Common myeloid progenitor, CD34-positive (primary cell): ENCODE measurements at regions not wholly inside any gene's neighbourhood (a gene's known extent, or its start where the extent isn't known, plus 50 kb on each side); places are given as distances from the start of the nearest gene placed in this dataset.
A peak's percentile ranks its signal among the peaks of the same experiment; 100 is the strongest.

ENCODE experiments used
- CTCF ChIA-PET: fragments of 350-600 bp; sonication (Branson Sonifier 250); formaldehyde crosslinking; loops from one replicate; lab custom pipeline; 2021; ENCODE audit warnings: antibody characterized with exemption; lab: Charles Lee
- POLR2A ChIA-PET: fragments of 350-600 bp; sonication (Branson Sonifier 250); formaldehyde crosslinking; loops from one replicate; lab custom pipeline; 2021; ENCODE audit warnings: antibody characterized with exemption; lab: Charles Lee
- DNase-seq, 3 donors: peaks; one replicate each; pipeline versions ENCODE4 v3.0.0 to v3.0.0-alpha.2; 2013
- H3K27ac ChIP-seq, 2 experiments: 1 replicate in 1 of 2; 2 replicates in 1 of 2; pipeline ENCODE4 v1.7.0; 2013; ENCODE audit warnings: inconsistent platforms in 2 of 2, low read length in 2 of 2, mild to moderate bottlenecking in 2 of 2, low read depth in 1 of 2, moderate library complexity in 1 of 2; ENCODE audit not compliant: severe bottlenecking in 2 of 2, insufficient read depth in 1 of 2, poor library complexity in 1 of 2
- H3K27me3 ChIP-seq, 5 experiments: replicated peaks in 2 of 5; 1 replicate in 3 of 5; 2 replicates in 2 of 5; pipeline versions ENCODE4 v1.6.1 to v1.7.0; 2013; ENCODE audit warnings: low read length in 4 of 5, mild to moderate bottlenecking in 2 of 5, moderate library complexity in 2 of 5, inconsistent platforms in 1 of 5; ENCODE audit not compliant: insufficient read depth in 5 of 5, control insufficient read depth in 4 of 5
- H3K36me3 ChIP-seq, 4 experiments: 1 replicate in 2 of 4; 2 replicates in 2 of 4; pipeline versions ENCODE4 v1.6.1 to v1.7.0; 2013; ENCODE audit warnings: low read length in 3 of 4, control low read depth in 1 of 4, mild to moderate bottlenecking in 1 of 4; ENCODE audit not compliant: control insufficient read depth in 4 of 4, insufficient read depth in 4 of 4
- H3K4me1 ChIP-seq, 4 experiments: 1 replicate in 3 of 4; 2 replicates in 1 of 4; pipeline versions ENCODE4 v1.6.1 to v1.7.1; 2013; ENCODE audit warnings: low read length in 3 of 4, mild to moderate bottlenecking in 3 of 4, control low read depth in 1 of 4, inconsistent platforms in 1 of 4, moderate library complexity in 1 of 4; ENCODE audit not compliant: control insufficient read depth in 4 of 4, insufficient read depth in 4 of 4; ENCODE audit errors: control extremely low read depth in 1 of 4
- H3K4me3 ChIP-seq, 7 experiments: 1 replicate in 4 of 7; 2 replicates in 3 of 7; pipeline versions ENCODE4 v1.5.1 to v1.7.0; 2013; ENCODE audit warnings: mild to moderate bottlenecking in 7 of 7, low read length in 6 of 7, moderate library complexity in 6 of 7, inconsistent platforms in 2 of 7, low read depth in 2 of 7, control low read depth in 1 of 7; ENCODE audit not compliant: insufficient read depth in 4 of 7, control insufficient read depth in 1 of 7; ENCODE audit errors: extremely low read depth in 1 of 7
- H3K9me3 ChIP-seq, 5 experiments: 1 replicate in 4 of 5; 2 replicates in 1 of 5; pipeline versions ENCODE4 v1.6.1 to v1.7.1; 2013; ENCODE audit warnings: low read length in 4 of 5, mild to moderate bottlenecking in 2 of 5, inconsistent platforms in 1 of 5, low read depth in 1 of 5, moderate library complexity in 1 of 5; ENCODE audit not compliant: control insufficient read depth in 4 of 5, insufficient read depth in 2 of 5; ENCODE audit errors: control extremely low read depth in 1 of 5
- WGBS: methylation state at CpG from one replicate; pipeline ENCODE4 v1.1.5; 2013; ENCODE audit not compliant: insufficient coverage; 5-methylcytosine and 5-hydroxymethylcytosine counted together

GRCh38 chr6:119717942-119718341 lies 368.4 kb upstream of the MAN1A1 start:
- peak in 2 of 3 donors; percentile 33 to 45 for DNase-seq
- no peaks in the 10 kb centered on the region for H3K27me3 ChIP-seq
- peaks cover 0 to 2% (median 0%) of the 10 kb centered on the region in 4 experiments for H3K36me3 ChIP-seq
- no peak overlapping the region for H3K27ac ChIP-seq
- 0% methylated on average over 1 of the region's 2 CpGs for WGBS
- peaks cover 0 to 9% (median 8%) of the 10 kb centered on the region in 4 experiments for H3K4me1 ChIP-seq
- ChIA-PET CTCF (interaction anchor here (1.0 to 1.7 kb wide), 3 partner anchors 11 to 368 kb away, joined by 3 to 4 read pairs (median 3); no protein-coding TSS in a partner anchor), POLR2A (no interaction called here)
- H3K9me3 ChIP-seq: peaks cover 0 to 2% (median 0%) of the 10 kb centered on the region in 5 experiments
- no peak overlapping the region for H3K4me3 ChIP-seq

- Histone ChIP-seq H3K36me3 (peaks cover 0 to 2% (median 0%) of the 10 kb centered on the region in 4 experiments), H3K27me3 (no peaks in the 10 kb centered on the region), H3K4me3 (no peak overlapping the region), H3K27ac (no peak overlapping the region), H3K9me3 (peaks cover 0 to 5% (median 2%) of the 10 kb centered on the region in 5 experiments), H3K4me1 (peaks cover 0 to 9% (median 8%) of the 10 kb centered on the region in 4 experiments)
- no peak for DNase-seq
- WGBS: 100% methylated on average over 1 of the region's 2 CpGs
- ChIA-PET CTCF (interaction anchor here (0.6 kb wide), 1 partner anchor 69 kb away, joined by 3 read pairs; no protein-coding TSS in a partner anchor), POLR2A (no interaction called here)
Measured at GRCh38 chr6:119716668-119717270, 367.2 kb upstream of the MAN1A1 start.

DNA sequence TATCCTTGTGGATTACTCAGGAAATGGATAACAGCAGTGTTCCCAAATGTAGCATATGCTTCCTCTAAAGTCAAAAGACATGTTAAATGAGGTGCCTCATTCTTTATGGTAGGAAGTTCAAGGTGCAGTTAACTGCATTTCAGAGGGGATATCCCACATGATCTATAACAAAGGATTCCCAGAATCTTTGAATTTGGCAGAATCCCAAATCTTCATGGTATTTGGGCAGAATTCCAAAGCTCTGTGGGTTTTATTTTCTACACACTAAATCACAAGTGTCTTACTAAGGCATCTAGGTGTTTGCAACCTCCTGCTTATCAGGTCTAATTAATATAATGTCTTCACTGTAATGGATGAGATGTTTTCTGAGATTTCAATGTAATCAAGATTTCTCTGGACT lies 364.3 kb upstream of the MAN1A1 start:
- no peak for DNase-seq
- Histone ChIP-seq H3K27ac (no peak overlapping the region), H3K4me3 (no peak overlapping the region), H3K36me3 (peaks cover 0 to 2% (median 0%) of the 10 kb centered on the region in 4 experiments), H3K4me1 (peaks cover 0 to 9% (median 8%) of the 10 kb centered on the region in 4 experiments), H3K27me3 (no peaks in the 10 kb centered on the region), H3K9me3 (peaks cover 0 to 7% (median 2%) of the 10 kb centered on the region in 5 experiments)
- CTCF ChIA-PET: interaction anchor here (1.6 kb wide), 1 partner anchor 27 kb away, joined by 4 read pairs; no protein-coding TSS in a partner anchor
- POLR2A ChIA-PET: no interaction called here

GRCh38 chr6:119686644-119687043 lies 337.1 kb upstream of the MAN1A1 start:
- Histone ChIP-seq H3K36me3 (no peaks in the 10 kb centered on the region), H3K4me3 (no peak overlapping the region), H3K9me3 (peaks cover 0 to 3% (median 0%) of the 10 kb centered on the region in 5 experiments), H3K27ac (no peak overlapping the region), H3K4me1 (peaks cover 2 to 14% (median 4%) of the 10 kb centered on the region in 4 experiments), H3K27me3 (no peaks in the 10 kb centered on the region)
- ChIA-PET POLR2A (no interaction called here), CTCF (interaction anchor here (1.6 kb wide), 1 partner anchor 27 kb away, joined by 4 read pairs; no protein-coding TSS in a partner anchor)
- WGBS: 100% methylated on average over 1 of the region's 1 CpG
- no peak for DNase-seq

- Histone ChIP-seq H3K27ac (no peak overlapping the region), H3K27me3 (no peaks in the 10 kb centered on the region), H3K36me3 (no peaks in the 10 kb centered on the region), H3K9me3 (peaks cover 0 to 3% (median 0%) of the 10 kb centered on the region in 5 experiments), H3K4me1 (peaks cover 2 to 14% (median 4%) of the 10 kb centered on the region in 4 experiments), H3K4me3 (no peak overlapping the region)
- DNase-seq: no peak
- ChIA-PET POLR2A (no interaction called here), CTCF (interaction anchor here (1.6 kb wide), 1 partner anchor 27 kb away, joined by 4 read pairs; no protein-coding TSS in a partner anchor)
Measured at GRCh38 chr6:119686240-119686639, 336.7 kb upstream of the MAN1A1 start.

DNA sequence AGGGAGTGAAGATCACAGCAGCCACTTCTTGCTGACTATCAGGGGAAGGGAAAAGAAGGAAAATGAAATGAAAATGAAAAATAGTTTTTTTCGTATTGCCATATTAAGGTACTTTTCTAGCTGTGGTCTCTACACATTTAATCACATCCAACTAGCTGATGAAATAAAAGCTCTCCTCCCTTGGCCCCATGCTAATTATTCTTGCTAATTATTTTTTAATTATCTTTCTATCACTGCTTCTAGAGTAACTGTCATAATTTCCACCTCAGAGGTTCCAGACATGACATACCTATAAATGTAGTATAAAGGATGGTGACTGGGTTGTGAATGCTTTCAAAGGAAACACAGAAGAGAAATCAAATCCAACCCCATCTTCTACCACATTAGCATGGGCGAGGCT lies 334.1 kb upstream of the MAN1A1 start:
- Histone ChIP-seq H3K4me3 (no peak overlapping the region), H3K9me3 (no peaks in the 10 kb centered on the region), H3K27ac (no peak overlapping the region), H3K27me3 (no peaks in the 10 kb centered on the region), H3K36me3 (no peaks in the 10 kb centered on the region), H3K4me1 (peaks cover 2 to 14% (median 4%) of the 10 kb centered on the region in 4 experiments)
- no CpG with 5 or more reads among the region's 2 CpGs for WGBS
- ChIA-PET POLR2A (no interaction called here), CTCF (no interaction called here)
- no peak for DNase-seq

GRCh38 chr6:119683031-119683430 lies 333.5 kb upstream of the MAN1A1 start:
- no peak for DNase-seq
- H3K27ac ChIP-seq: no peak overlapping the region
- CTCF ChIA-PET: interaction anchor here (0.5 kb wide), 1 partner anchor 326 kb away, joined by 3 read pairs; no protein-coding TSS in a partner anchor
- no peak overlapping the region for H3K4me3 ChIP-seq
- no peaks in the 10 kb centered on the region for H3K9me3 ChIP-seq
- POLR2A ChIA-PET: no interaction called here
- no peaks in the 10 kb centered on the region for H3K27me3 ChIP-seq
- H3K4me1 ChIP-seq: peaks cover 2 to 14% (median 4%) of the 10 kb centered on the region in 4 experiments
- 100% methylated on average over 2 of the region's 2 CpGs for WGBS
- no peaks in the 10 kb centered on the region for H3K36me3 ChIP-seq
